ENCODE measurements at regions not wholly inside any gene's neighbourhood (a gene's known extent, or its start where the extent isn't known, plus 50 kb on each side); places are given as distances from the start of the nearest gene placed in this dataset.
"Not testable (repeated sequence)": the region's sequence is repeated elsewhere in the genome, so short reads cannot be mapped to it uniquely, and the experiment has no call there.

DNA sequence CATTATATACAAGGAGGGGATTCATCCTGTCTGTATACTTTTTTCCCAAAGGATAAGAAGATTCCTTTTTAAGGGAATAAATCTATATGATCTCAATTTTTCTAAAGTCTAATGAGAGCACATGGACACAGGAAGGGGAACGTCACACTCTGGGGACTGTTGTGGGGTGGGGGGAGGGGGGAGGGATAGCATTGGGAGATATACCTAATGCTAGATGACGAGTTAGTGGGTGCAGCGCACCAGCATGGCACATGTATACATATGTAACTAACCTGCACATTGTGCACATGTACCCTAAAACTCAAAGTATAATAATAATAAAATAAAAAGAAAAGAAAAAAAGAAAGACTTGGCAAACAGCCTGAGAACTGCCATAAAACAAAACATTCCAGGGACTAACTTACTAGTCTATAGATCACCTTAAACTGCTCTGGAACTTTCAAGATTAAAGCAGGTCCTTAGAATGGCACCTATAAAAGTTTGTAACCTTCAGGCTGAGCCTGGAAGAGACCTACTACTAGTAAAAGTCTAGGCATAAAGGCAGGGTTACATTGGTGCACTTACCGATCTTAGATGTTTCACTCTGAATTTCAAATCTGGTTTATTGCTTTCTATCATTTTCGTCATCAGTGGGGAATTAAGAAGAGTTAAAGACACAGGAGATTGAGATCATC, 780.6 kb downstream of the SLITRK1 start:
- DNase-seq (ENCODE audit: low spot score) = not testable (repeated sequence)

DNA sequence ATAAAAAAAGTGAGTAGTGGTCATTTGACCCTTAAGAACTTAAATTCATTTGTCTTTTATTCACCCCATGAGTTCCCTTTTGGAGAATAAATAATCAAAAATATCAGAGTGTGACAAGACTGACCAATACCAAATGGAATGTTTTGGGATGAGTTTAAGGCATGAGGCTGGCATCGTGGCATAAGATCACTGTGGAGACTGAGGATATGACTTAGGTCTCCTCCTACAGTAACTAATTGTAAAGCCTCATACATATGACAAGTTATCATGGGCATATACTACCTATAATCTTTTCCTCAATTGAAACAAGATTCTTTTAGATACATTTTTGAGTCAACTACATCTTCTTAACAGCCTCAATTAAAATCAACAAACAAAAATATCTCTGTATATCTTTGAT, 782.0 kb downstream of the SLITRK1 start:
- DNase-seq (ENCODE audit: low spot score) = no peak

DNA sequence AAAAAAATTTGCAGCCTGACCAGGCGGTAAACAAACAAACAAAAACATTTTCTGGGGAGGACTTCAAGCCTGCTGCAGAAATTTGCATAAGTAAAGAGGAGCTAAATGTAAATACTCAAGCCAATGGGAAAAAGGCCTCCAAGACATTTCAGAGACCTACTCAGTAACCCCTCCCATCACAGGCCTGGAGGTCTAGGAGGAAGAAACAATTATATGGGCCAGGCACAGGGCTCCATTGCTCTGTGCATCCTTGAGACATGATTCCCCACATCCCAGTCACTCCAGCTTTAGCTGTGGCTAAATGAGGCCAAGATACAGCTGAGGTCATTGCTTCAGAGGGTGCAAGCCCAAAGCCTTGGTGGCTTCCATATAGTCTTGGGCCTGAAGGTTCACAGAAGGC, 793.4 kb downstream of the SLITRK1 start:
- DNase-seq (ENCODE audit: low spot score) = no peak

DNA sequence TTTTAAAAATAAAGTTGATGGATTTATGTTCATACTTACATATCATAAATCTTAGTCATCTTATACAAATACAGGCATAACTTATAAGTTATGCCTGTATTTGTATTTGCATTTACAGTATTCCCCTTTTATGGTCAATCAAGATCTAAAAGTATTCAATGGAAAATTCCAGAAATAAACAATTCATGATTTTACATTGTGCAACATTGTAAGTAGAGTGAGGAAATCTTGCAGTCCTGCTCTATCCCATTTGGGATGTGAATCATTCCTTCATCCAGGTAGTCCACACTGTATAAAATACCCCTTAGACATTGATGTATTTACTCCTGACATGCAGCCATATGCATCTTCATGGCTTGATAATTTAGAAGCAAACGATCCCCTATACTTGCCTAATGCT, 795.3 kb downstream of the SLITRK1 start:
- no peak for DNase-seq (ENCODE audit: low spot score)

DNA sequence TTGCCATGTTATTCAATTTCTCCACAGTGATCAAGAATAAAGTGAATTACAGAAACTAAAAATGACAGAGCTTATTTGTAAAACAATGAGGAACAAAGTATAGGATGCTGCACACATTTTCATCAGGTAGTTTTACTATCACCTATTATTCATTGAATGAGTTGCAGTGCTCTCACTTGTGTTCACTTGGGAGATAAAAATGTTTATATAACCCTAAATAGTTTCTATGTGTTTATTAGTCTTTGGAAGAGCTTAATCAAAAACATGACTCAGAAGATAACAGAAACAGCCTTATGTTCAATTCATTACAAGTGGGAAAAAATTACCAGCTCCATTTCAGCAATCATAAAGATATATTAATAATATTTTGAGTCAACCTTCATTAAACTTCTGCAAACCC, 796.2 kb downstream of the SLITRK1 start:
- no peak for DNase-seq (ENCODE audit: low spot score)

DNA sequence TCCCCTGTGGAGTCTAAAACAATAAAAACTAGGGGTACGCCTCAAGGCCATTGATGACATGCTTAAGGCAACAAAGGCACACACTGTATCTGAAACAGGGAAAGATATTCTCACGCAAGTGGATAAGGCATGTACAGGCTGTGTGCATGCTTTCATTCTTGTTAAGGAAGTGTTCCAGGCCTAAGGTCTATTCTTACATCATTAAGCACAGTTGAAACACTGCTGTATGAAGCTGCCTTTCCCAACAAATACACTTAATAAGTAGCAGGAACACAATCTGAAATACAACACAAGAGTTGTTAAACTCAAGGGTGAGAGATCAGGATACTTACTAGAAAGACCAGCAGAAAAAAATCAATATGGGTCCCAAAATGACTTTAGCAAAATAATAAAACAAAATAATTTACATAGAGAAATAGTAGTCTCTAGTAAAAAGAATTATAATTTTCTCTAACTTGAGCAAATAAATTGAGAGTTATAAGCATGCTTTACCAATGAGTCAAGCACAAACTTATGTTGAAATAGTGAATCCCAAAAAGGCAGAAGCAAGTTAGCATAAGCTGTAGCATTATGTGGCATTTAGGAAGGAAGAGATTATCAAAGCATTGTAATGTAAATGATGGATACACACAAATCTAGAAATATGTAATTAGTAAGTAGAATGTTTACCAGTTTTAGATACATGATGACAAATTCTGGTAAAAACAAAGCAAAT, 796.9 kb downstream of the SLITRK1 start:
- no peak for DNase-seq (ENCODE audit: low spot score)

DNA sequence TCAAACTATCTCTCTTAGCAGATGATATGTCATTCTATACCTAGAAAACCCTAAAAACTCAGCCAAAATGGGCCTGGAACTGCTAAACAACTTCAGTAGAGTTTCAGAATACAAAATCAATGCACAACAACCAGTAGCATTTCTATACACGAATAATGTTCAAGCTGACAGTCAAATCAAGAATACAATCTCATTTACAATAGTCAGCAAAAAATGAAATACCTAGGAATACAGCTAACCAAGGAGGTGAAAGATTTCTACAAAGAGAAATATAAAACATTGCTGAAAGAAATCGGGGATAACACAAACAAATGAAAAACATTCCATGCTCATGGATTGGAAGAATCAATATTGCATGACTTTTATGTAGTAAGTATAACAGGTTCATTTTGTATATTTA, 804.8 kb downstream of the SLITRK1 start:
- no peak for DNase-seq (ENCODE audit: low spot score)

DNA sequence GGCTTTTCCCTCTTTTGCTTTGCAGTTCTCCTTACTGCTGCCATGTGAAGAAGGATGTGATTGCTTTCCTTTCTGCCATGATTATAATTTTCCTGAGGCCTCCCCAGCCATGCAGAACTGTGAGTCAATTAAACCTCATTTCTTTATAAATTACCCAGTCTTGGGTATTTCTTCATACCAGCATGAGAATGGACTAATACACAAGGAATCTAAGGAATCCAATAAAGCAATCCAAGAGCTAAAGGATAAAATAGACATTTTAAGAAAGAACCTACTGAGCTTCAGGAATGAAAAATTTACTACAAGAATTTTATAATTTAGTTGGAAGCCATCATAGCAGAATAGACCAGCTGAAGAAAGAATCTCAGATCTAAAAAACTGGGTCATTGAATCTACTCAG, 808.3 kb downstream of the SLITRK1 start:
- DNase-seq (ENCODE audit: low spot score) = not testable (repeated sequence)

DNA sequence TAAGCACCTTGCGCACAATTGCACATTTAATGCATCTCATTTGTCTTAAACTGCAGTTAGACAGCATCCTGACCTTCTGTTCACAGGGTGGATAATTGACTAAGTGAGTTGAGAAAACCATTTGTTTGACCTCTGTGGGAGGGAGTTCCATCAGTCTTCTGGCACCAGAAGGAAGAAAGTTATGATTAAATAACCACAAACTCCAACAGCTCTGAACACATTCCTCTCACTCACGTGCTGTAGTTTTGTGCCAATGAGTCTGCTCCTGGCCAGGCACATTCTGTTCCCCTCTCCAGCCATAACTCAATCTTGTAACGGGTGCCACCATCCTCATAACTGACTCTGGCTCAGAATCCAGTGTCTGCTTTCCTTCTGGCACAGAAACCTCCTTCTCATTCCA, 817.2 kb downstream of the SLITRK1 start:
- no peak for DNase-seq (ENCODE audit: low spot score)

DNA sequence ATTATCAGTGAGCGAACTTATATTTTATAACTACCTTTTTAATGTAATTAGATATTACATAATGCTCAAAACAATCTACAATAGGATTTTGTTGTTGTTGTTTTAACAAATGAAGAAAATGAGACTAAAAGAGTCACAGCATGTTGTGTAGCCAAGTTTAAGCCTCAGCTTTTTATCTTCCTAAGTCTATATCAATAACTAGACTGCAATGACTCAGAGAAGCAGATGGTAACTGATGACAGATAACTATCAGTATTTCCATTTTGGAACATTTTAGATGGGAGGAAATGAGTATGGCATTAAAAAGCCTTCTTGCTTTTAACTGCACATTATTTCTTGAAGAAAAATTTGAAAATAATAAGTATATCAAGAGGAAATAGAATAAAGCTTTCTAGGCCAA, 825.2 kb downstream of the SLITRK1 start:
- no peak for DNase-seq (ENCODE audit: low spot score)

DNA sequence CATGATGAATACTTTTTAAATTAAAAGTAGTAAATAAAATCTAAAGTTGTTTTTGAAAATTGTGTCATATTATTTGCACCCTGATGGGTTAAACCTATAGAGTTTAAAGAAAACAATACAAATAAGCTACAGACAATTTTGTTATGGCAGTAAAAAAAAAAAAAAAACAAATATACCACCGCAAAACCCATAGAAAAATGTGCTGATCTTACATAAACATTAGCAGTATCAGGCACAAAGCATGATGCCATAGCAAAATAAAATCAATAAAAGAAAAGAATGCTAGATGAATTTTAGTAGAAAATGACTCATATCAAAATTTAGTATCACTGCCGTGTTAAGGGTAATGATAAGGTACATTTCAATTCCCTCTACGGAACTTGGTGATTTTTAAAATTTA, 826.0 kb downstream of the SLITRK1 start:
- no peak for DNase-seq (ENCODE audit: low spot score)

DNA sequence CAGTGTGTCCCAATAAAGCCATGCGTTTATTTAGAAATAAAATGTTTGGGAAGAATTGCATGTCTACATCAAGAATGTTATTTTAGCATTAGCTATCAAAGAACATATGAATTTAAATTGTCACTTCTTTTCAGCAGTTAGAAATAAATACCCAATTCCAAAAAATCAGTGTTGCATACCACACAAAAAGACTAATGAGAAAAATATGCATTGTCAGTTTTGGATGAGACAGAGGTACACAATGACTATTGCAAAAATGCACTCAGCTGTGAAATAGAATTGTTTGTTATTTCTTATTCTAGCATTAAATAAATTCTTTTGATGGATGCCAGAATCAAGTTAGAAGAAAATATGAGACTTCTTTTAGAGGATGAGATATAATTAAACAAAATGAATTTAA, 833.9 kb downstream of the SLITRK1 start:
- no peak for DNase-seq (ENCODE audit: low spot score)

DNA sequence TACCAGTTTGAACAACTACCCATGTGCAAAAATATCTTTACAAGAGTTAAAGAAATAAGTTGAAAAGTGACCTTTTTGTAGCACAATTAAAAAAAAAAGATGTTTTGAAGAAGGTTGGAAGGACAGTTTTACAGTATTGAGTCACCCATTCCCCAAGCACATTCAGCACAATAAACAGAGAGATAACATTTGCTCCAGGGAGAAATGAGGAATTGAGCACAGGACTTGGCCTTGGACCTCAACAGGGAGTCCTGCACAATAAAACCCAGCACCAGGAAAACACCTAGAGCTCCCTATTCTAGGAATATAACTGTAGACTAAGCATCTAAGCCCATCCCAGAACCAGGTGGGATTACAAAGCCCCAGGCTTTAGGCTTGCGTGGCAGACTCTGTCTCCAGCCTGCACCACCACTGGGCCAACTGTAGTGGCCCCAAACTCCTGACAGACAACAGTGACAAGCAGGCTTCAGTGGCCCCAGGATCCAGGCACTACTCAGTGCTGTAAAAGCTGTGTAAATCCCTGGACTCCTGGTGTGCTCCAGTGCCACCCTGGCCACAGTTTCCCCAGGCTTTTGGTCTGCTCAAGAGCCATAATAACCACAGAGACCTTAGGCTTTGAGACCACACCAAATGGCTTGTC, 857.2 kb downstream of the SLITRK1 start:
- no peak for DNase-seq (ENCODE audit: low spot score)

DNA sequence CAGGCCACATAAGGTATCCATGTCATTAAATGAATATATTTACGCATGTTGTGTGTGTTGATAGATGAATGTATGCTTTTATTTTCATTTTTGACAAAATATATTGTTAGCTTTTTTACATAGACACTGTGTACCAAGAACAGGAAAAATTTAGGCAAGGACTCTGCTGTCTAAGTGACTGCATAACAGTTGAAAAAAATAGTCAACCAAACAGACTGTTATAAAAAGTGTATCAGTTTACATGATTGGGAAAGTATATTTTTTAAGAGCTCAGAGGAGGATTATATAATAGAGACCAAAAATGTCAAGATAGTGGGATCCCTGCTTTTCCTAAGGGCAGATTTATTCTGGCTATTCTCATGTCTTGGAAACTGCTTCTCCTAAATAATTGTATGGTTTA, 858.0 kb downstream of the SLITRK1 start:
- DNase-seq (ENCODE audit: low spot score) = no peak

DNA sequence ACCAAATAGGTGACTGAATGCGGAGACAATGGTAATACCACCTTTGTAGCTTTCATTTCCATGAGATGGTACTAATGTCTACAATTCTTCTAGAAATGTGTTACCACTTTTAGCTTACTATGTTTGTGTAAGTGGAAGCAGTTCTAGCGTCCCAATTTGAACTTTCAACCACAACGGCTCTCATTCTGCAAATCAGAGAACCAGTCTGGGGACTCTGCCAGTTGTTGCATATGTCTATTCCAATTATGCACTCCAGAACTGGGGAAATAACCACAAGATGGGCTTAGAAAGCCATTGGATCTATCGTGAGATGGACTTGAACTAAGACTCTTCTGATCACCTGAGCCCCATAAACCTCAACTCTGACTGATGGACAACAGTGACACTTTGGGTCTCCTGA, 862.3 kb downstream of the SLITRK1 start:
- DNase-seq (ENCODE audit: low spot score) = no peak

DNA sequence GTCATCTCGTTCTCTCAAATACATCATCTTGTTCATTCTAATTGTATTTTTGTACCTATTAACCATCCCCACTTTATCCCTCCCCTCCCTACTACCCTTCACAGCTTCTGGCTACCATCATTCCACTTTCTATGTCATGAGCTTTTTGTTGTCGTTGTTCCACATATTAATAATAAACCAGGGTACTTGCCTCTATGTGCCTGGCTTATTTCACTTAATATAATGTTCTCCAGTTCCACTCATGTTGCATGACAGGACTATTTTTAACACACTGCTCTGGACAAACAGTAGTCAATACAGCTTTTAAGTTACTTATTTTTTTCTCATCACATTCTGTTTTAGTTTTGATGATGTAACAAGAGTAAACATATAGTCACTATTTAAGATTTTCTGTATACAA, 872.3 kb downstream of the SLITRK1 start:
- DNase-seq (ENCODE audit: low spot score) = no peak

DNA sequence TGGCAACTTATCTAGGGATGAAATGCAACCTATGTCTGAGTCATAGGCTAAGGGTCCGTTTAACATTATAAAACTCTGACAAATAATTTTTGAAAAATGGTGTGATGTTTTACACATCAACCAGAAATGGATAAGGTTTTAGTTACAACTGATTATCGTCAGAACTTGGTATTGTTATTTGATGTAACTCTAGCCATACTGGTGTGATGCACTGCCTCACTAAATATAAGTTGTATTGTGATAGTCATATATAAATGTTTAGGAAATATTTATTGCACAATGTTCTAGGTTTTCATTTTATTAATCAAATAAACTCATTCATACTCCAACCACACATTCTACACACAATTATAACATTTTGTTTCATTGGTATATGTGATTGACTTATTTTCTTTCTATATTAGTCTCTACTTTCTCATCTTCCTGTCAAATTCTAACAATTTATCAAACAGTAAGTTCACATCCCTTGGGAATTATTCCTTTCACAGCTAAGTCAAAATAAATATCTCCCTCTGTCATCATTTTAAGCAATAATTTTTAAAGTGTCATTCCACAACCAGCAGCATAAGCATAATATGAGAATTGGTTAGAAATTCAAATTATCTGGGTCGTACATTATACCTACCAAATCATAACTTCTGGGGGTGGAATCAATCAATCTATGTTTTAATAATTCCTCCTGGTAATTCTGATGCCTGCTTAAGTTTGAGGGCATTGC, 873.9 kb downstream of the SLITRK1 start:
- DNase-seq (ENCODE audit: low spot score) = no peak

DNA sequence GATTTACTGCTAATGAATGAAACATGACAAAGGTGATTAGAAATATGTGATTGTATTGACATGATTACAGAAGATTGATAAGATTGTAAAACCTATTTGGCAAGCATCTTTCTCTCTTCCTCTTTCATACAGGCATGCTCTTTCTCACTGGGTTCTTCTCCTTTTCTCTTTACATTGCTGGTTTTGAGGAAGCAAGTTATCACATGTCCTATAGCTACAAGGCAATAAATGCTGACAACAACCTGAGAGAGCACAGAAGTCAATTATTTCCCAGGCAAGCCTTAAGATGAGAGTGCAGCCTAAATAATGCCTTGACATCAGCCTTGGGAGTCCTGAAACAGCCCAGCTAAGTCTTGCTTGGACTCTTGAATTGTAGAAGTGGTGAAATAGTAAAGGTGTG, 875.0 kb downstream of the SLITRK1 start:
- DNase-seq (ENCODE audit: low spot score) = no peak

DNA sequence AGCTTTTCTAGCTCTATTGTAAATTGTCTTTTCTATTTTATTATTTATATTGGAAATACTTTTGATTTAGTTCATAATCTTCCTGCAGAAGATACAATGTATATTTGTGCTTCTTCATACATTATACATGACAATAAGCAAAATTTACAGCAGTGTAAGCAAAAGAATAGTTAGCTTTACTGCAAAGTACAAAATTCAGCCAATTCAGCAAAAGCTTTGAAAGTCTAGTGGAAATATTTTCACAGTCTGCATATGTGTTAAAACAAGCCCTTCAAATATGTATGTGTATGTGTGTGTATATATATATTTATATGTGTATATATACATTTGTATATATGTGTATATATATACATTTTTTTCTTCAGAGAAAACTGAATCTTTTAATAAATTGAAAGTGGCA, 879.1 kb downstream of the SLITRK1 start:
- DNase-seq (ENCODE audit: low spot score) = no peak

DNA sequence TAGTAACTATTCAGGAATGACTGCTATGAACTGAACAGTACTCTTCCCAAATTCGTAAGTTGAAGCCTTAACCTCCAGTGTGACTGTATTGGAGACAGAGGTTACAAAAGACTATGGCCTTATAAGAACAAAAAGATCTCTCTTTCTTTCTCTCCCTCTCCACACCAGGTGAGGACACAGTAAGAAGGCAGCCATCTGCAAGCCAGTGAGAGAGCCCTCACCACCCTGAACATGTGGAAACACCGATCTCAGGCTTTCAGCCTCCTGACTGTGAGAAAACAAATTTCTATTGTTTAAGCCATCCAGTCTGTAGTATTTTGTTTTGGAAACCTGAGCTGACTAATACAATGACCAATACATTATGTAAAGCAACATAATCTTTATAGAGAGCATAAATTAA, 888.9 kb downstream of the SLITRK1 start:
- no peak for DNase-seq (ENCODE audit: low spot score)

DNA sequence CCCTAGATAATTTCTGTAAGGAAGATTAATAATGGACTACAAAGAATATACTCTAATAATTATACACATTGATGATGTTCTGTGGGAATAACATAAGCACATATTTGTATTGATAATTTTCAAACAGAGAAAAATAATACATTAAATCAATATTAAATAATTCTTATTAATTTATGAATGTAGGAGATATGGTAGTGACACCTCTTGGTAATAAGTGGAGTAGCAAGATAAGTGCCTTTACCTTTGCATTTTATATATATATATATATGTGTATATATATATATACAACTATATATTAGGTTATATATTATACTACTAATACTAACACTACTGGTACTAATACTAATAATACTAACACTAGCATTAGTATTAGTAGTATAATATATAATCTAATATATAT, 905.8 kb downstream of the SLITRK1 start:
- no peak for DNase-seq (ENCODE audit: low spot score)

DNA sequence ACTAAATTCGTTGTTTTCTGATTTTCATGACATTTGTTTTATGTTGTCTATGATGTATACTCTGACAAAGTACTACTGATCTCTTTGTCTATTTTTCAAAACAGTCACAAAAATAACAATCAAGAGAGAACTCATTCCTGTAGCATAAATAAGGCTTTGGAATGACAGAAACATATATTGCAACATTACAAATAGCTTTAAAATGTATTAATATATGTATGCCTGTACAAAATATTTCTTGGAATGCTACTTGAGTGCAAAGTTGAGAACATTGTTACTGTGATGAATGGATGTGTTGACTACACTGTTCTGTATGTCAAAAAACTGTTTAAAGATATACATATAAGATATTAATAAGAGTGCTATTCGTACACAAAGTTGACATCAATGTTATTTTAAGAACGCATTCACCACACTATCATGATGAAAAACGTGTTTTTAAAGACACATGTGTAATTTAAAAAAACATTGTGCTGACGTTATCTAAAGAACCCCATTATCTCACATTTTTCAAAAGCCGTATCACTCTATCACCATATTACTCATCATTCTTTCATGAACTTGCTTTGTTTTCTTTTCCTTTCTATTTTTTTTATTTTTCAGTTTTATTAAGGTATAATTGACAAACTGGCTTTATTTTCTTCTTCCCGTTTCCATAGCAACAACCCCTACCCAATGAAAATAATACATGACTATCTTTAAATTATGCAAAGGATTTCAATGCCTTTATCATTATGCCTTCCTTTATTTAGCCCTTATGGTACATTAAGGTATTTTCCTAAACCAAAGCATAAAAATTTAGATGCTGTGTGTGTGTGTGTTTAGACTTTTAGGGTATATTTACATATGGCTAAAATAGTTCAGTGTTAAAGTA, 918.8 kb downstream of the SLITRK1 start:
- DNase-seq (ENCODE audit: low spot score) = no peak

Measured in activated CD4-positive, alpha-beta T cell treated with anti-CD3 and anti-CD28 coated beads, Interleukin-2, Interleukin-4, amounts not matched to agents 100 ng/mL and 50 ng/mL, durations not matched to agents 16 hours and 8 hours (primary cell).